Stimulated activated CD4-positive, alpha-beta T cell treated with anti-CD3 and anti-CD28 coated beads, Interleukin-4, amount 100 ng/mL, for 1 hour (primary cell): ENCODE measurements at regions not wholly inside any gene's neighbourhood (a gene's known extent, or its start where the extent isn't known, plus 50 kb on each side); places are given as distances from the start of the nearest gene placed in this dataset.
"Not testable (repeated sequence)": the region's sequence is repeated elsewhere in the genome, so short reads cannot be mapped to it uniquely, and the experiment has no call there.

Experiments
- DNase-seq: peaks from one replicate; pipeline ENCODE4 v3.0.0-alpha.2; 2020

DNA sequence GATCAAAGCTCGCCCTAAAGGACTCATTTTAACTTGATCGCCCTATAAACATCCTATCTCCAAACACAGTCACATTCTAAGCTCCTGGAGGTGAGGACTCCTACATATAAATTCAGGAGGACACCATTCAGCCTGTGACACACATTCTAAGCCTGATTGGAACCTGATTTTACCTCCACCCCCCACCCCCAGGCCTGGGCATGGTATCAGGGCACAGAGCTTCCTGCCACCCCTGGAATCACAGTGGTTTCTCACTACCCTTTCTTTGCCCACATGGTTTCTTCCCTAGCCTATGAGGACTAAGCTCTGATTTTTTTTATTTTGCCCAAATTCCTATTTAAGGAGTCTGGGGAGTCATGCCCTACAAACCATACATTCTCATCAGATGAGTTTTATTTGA is 428.1 kb upstream of the ID2 start:
- no peak for DNase-seq

DNA sequence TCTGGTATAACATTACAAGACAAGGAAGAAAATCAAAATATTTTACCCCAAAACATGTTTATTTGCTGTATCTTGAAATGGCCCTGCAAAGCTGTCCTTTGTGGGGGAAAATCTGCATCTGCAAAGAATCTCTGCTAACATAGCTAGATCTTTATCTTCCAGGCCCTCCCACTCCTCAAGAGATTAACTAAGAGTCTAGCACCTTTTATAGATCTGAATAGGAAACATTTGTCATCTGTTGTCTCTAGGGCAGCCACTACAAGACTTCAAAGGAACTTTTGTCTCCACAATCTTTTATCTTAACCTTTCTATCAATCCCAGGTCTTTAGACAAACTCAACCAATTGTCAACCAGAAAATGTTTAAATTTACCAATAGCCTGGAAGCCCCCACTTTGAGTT is 427.6 kb upstream of the ID2 start:
- not testable (repeated sequence) for DNase-seq

DNA sequence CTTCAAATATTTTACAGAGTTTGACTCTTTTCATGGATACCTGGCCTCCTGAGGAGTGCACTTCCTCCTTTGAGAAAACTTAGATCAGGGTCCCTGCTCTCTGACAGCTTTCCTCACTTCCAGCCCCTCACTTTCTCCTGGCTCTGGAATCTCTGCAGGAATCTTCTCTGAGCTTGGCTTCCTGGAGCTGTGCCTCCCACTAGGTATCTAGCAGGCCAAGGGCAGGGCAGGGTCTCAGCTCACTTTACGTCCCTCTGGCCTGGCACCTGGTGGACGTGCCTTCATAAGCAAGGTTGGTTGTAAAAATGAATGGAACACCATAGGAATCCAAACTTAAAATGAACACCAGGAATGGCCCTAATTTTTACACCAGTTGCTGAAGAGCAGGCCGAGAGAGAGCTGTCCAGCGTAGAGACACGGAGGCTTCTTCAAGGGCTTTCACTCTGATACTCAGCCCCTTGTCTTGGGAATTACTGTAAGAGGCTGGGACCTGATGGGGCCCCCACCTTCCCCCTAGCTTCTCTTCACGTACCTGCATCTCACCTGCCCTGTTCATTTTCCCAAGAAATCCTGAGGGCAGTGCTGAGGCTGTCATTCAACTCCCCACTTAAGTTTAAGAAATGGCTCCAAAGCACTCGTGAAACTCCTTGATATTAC is 426.9 kb upstream of the ID2 start:
- no peak for DNase-seq

DNA sequence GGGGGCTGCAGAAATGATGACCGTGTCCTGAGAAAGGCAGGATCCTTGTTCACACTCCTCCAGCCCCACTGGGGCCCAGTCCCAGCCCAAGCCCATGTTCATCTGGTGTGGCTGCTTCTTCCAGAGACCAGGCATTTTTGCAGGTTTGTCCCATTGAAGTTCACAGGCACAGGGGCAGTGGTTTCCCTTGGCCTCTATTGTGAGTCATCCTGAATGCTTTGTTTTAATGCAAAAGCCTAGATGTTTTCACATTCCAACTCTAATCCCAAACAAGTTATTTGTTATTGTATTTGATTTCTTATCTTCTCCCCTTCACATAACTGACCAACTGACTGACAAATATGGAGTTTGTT is 426.4 kb upstream of the ID2 start:
- DNase-seq: no peak

DNA sequence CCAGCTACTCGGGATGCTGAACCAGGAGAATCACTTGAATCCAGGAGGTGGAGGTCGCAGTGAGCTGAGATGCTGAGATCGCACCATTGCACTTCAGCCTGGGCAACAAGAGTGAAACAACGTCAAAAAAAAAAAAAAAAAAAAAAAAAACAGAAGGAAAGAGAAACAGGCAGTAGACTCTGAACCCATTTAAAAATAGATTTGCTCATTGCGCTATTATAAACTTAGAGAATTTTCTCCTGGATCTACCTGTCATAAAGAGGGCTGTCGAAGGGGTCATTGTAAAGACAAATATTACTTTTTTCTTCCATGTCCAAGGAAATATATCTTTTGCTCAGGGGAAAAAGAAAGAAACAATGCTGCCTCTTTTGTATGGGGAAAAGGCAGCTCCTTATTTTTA is 425.0 kb upstream of the ID2 start:
- DNase-seq: no peak

DNA sequence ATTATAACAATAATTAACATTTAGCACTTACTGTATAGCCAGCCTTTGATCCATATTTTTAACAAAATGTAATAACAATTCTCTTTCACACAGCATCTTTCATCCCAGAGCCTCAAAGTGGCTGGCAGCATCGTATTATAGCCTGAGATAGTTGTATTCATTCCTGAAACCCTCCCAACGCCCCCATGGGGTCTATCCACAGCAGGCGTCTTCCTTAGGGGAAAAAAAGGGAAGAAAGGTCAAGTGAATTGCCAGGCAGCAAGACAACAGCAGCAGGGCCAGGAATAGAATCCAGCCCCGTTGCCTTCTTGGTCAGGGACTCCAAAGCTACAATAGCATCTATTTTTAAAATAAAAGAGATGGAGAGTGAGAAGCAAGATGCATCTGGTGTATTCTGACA is 424.4 kb upstream of the ID2 start:
- no peak for DNase-seq

DNA sequence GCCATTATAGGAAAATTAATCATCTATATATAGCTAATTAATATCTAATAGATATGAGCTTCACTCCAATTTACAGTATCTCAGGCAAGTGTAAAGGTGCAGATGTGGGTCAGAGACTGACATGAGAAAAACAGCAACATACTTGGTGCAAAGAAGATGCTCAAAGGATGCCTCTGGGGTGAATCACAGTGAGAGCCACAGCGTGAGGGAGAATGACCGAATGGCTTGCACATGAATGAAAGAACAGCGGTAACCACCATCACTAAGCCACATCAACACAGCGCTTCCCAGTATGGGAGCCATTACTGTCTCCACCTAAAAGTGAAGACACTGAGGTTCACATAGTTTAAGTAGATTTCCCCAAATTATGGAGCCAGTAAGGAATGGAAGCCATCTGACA is 423.4 kb upstream of the ID2 start:
- DNase-seq: no peak

DNA sequence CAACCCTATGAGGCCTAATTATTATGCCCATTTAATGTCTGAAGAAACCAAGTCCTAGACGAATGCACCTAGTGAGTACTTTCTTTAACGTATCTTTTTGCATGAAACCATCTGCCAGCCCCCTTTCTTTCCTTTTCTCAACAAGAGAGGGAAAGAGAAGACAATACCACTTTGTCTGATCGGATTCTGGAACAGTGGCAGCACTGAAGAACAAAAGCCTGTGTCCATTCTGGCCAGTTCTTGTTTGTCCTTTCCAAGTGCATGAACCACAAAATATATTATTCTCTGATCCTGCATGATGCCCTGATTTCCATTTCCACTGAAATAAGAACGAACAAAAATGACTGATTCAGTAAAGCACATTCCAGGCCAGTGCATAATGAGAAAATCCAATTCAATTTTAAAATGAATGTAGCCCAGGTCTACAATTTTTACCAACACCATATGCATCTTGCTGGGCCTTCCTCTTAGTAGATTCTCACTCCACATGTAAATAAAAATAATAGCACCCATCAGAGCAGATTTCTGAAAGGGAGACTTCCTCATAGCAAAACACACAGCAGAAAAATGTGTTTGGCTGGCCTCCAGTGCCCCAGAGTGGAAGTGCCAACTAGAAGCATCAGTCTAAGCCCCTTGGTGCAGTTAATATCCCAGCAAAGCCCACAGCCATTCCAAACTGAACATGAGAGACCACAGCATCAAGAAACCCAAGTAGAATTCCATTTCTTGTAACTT is 422.6 kb upstream of the ID2 start:
- no peak for DNase-seq

DNA sequence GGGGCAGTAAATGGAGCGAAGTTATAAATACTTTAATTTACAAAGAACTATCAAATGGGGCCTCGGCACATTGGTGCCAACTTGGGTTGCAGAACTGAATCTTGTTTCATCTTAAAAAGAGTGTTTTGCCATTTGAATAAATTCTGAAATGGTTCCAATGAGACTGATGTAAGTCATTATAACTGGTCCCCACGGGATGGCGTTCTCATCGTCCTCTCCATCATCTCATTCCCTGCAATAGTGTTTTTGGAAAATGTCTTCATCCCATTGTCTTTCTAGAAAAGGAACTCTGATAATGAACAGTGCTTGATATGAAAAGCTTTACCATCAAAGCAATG is 422.0 kb upstream of the ID2 start:
- no peak for DNase-seq

DNA sequence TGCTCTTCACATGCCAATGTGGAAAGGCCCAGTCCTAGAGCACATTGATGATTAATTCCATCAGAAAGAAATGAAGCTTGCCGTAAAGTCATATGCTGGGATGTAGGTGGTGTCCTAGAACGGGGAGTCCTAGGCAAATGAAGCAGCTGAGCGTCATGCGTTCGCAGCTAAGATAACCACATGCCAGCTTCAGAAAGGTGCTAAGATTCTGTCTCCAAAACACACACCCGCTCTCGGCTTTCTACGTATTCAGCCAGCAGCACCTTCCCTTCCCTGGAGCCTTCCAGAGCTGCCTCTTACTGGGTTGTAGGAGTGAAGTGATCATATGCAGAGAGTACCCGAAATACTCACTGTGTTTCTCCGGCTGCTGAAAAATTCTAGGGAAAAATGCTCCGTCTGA is 421.6 kb upstream of the ID2 start:
- DNase-seq: no peak

DNA sequence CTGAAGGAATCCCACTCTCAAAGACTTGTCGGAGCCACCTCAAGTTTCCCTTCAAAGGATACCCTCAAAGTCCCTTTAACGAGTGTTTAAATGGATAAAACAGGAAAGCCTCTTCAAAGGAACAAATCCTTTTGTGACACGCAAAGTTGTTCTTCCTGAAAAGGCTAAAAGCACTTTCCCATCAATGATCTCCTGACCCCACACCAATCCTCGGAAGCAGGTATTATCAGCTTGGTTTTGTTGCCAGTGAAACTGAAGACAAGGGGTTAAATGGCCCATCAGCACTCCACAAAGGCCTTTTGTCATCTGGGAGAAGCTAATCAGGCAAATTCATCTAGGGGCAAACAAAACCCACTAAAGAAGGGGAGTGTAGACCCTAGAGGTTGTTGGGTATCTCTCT is 418.0 kb upstream of the ID2 start:
- DNase-seq: no peak

DNA sequence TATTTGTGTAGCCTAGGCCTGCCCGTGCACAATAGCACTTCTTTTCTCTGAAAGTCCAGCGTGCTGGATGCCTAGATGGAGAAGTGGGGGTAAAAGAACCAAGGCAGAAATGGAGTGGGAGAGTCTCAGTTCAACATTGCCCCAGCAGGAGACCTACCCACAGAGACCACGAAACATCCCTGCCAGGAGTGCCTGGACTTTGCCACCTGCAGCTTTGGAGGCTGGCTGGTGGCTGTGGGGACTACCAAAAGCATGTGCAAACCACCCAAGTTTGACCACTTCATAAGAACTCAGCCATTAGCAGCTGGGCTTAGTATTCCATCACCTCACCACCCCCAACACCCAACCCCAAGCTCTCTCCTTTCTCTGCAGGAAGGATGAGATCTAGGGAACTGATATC is 416.9 kb upstream of the ID2 start:
- DNase-seq: no peak

DNA sequence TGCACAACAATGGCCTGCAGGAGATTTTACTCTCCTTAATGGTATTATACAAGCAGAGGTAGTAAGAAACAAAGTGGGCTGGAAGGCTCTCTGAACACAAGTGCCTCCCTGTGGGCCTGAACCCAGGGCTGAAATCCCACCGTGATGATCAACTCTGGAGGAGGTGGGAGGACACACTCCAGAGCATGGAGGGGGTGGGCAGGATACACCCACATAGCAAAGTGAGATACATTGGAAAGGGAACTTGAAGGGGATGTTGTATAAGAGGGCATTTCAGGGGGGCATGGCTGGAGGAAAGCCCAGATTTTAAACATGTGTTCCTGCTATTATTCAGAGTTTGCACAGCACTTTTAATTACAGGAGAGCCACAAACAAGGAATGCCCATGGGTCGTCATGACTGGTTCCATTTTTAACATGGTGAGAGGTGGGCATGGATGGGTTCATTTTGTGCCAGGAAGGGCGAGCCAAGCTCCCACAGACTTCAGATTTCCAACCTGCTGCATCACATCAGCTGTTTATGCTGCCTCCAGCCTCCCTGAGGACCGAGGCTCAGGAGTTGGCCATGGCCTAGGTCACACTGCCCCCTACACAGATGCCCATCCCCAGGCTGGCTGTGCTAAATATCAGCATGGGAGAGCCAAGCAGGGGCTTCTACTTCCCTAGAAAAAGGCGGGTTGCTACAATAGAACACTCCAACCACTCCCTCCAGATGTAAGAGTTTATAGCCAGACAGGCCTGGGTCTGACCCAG is 416.2 kb upstream of the ID2 start:
- no peak for DNase-seq

DNA sequence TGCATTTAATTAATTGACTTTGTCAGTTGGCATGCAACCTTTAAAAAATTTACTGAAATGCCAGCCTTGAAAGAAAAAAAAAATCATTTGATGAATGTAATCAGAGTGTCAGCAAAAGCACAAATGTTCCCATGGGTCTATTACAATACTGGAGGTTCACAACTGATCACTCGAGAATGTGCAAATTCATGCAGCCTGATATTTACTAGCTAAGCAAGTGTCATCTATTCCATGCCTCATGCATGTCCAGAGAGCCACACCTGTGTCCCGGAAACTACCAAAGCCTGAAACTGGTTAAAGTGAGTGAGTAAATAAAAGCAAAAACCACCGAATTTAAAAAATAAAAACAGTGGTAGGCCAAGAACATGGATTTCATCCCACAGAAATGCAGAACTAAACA is 415.3 kb upstream of the ID2 start:
- no peak for DNase-seq

DNA sequence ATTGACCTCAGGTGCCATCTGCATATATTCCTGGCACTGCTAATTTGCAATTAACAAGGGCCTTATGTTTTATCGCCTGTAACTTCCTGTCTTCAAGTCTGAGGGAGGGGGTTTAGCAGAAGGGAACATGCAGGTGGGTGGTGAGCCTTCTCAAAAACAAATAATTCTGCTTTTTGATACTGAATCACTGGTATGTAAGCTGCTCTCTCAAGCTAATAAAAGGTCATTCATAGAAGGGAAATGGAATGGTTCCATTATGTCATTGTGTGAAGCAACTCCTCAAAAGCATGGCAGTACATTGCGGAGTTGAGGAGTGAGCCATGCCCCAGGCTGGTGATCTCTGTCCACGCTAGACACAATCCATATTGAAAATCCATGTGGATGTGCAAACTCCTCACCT is 414.8 kb upstream of the ID2 start:
- DNase-seq: no peak

DNA sequence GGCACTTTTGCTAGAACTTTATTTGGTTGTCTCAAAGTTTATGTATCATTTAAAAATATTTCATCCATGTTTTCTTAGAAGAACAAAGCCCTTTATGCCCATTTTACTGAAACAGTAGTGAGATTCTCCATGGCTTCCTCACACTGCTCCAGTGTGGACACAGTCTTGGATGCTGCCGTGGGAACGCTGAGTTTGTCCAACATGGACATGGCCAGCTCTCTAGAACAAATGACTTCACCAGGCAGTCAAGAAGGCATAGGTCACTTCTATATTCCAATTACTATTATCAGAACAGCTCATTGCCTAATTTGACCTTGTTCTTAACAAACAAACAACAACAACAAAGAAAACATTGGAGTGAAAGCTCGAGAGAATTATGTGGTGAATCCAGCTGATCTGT is 414.1 kb upstream of the ID2 start:
- DNase-seq: no peak

DNA sequence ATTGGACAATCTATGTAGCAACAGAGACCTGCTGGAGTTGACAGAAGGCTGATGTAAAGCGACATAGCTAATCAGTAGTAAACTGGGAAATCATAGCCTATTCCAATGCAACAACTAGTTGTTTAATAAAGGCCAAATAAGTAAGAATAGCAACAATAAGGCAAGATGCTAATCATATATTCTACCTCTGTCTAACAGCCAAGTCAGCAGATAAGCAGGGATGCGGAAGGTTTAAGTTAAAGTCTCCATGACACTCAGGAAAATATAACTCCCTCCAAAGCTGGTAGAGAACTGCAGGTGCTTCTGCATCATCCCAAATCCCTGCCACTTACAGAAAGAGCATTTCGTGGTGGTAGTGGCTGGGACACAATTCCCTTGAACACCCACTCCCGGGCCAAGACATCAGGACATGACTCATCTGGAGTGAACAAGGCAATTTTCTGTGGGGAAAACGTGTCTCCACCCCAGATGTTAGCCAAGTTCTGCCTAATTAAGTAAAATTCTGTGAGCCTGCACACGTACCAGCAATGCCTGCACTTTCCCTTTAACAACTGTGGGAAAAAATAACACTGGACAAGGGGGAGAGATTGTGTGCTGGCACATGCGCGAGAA is 413.6 kb upstream of the ID2 start:
- no peak for DNase-seq

DNA sequence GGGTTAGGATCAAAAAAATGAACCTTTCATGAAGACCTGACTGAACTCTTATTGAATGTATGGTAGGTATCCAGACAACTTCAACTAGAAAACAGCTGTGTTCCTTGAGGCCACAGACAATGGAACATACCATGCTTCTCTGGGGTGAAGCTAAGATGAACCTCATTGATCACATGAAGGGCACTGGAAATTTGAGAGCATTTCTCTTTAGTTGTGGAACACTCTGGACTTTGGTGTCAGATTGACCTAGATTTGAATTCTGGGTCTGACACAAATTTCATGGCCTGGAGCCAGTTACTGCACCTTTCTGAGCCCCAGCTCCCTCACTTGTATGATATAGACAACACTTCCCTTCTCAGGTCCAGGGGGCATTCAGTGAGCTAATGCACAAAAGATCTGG is 411.2 kb upstream of the ID2 start:
- DNase-seq: no peak

DNA sequence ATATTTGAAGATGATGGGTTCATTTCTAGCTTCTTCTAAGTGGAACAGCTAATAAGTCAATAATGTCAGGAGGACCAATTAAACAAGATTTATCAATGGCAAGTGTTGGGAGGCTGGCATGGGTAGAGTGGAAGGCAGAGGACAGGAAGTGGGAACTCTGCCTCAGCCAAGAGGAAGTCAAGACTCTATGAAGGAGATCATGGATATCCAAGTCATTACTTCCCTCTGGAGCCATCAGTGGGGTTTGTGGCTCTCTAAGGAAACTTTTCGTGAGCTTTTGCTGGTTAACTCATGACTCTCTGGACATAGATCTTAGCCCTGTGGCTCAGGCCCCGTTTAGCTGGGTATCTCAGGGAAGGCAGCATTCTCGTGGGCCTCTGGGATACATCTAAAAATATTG is 410.4 kb upstream of the ID2 start:
- DNase-seq: no peak

DNA sequence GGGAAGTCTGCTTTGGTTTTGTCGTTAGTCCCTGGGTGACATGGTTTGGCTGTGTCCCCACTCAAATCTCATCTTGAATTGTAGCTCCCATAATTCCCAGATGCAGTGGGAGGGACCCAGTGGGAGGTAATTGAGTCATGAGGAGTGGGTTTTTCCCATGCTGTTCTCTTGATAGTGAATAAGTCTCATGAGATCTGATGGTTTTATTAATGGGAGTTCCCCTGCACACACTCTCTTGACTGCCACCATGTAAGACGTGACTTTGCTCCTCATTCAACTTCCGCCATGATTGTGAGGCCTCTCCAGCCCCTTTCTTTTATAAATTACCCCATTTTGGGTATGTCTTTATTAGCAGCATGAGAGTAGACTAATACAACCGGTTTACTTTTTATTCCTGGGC is 405.8 kb upstream of the ID2 start:
- DNase-seq: no peak

DNA sequence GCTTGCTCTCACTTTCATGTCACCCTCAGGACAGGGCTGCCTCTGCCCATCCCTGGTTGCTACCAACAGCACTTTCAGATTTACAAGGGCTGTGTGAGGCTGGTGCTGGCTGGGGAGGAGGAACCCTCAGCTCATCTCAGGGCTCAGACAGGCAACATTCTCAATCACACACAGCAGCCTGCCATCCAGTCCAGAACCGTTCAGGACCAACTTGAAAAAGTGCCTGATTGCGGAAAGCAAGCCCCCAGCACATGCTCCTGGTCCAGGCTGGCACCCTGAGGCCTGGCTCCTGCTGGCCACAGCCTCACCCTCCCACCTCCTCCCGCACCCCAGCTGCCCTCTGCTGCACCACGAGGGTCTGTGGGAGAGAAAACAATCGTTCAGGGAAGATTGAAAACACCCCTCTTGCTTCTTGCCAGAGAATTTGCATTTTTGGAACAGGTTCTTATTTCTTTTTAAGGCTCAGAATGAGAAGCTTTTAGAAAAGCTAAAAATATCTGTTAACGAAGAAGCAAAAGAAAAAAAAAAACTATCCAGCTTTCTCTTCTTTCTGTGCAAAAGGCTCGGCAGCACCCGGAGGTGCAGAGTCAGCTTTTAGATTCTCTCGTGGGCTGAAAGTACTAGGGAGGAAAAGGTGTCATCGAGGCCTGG is 403.8 kb upstream of the ID2 start:
- DNase-seq: no peak

DNA sequence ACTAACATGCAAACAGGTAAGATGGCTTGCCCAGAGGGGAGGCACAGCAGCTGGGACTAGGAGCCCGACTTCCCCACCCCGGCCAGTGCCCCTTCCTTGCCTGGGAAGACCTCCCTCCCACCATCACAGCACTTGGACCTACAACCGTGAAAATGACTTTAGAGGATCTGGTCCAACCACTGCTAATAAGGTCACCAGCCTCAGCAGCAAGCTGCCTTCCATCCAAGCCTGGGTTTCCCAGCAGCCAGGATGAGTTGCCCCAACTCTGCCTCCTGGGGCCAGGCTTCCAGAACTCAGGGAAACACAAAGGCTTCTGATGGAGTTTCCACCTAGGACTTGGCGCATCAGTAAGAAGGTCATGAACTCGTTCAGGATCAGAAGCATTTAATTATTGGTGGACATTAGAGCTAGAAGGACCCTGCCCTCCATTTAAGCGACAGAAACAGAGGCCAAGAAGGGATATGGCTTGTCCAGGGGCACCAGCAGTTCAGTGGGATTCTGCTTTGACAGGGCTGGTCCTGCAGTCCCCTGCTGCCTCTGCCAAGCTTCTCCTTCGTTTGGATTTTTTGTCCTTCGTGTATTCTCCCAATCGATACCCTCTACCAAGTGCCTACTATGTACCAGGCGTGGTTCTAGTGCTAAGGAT is 403.0 kb upstream of the ID2 start:
- DNase-seq: no peak

DNA sequence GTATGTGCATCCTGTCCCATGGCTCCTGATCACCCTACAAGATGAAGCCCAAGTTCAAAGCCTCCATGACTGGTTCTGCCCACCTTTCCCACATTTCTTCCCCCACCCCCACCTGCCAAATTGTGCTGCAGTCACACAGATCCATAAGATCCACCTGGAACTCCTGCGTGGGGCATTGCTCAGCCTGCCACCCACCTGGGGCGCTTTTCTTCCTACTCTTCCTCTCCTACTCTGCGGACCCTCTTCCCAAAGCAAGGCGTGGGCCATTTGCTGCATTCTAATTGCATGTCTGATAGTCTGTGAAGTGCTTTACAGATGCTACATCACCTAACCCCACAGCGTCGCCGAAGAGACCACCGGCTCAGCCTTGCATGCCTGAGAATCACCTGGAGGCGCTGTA is 402.4 kb upstream of the ID2 start:
- DNase-seq: no peak
